GM12878 (cell line): ENCODE measurements at regions not wholly inside any gene's neighbourhood (a gene's known extent, or its start where the extent isn't known, plus 50 kb on each side); places are given as distances from the start of the nearest gene placed in this dataset.

ENCODE experiments used
- CBFB ChIP-seq: IDR thresholded peaks from 2 replicates; pipeline ENCODE4 v1.6.1; 2016; ENCODE audit warnings: antibody characterized with exemption, low read depth
- CREB1 ChIP-seq: IDR thresholded peaks from 2 replicates; pipeline ENCODE4 v1.6.1; 2012; ENCODE audit warnings: low read depth, mild to moderate bottlenecking, inconsistent platforms
- CTCF ChIP-seq, 3 experiments: IDR thresholded peaks in 2 of 3; conservative IDR thresholded peaks in 1 of 3; 2 replicates each; pipeline ENCODE4 v1.5.1; 2011; ENCODE audit warnings: low read depth in 3 of 3, low read length in 3 of 3, mild to moderate bottlenecking in 3 of 3, control low read depth in 2 of 3, moderate library complexity in 2 of 3, inconsistent platforms in 1 of 3, mixed read lengths in 1 of 3; ENCODE audit not compliant: control insufficient read depth in 2 of 3, insufficient read depth in 1 of 3; ENCODE audit errors: extremely low read depth in 1 of 3
- ELK1 ChIP-seq: IDR thresholded peaks from 2 replicates; pipeline ENCODE4 v1.6.1; 2012; ENCODE audit warnings: low read depth, low read length, improper control_type of control experiment
- EZH2 ChIP-seq: IDR thresholded peaks from 2 replicates; pipeline ENCODE4 v1.6.1; 2012; ENCODE audit warnings: low read depth, mild to moderate bottlenecking, control low read depth, inconsistent platforms, low read length, borderline replicate concordance; ENCODE audit not compliant: control insufficient read depth
- NFYB ChIP-seq: IDR thresholded peaks from 2 replicates; pipeline ENCODE4 v1.6.1; 2011; ENCODE audit warnings: low read depth, mild to moderate bottlenecking, low read length, improper control_type of control experiment, moderate library complexity; ENCODE audit not compliant: insufficient read depth
- PBX3 ChIP-seq: IDR thresholded peaks from 2 replicates; pipeline ENCODE4 v1.6.1; 2011; ENCODE audit warnings: mild to moderate bottlenecking, low read depth, low read length, moderate library complexity; ENCODE audit not compliant: insufficient replicate concordance
- RAD21 ChIP-seq: IDR thresholded peaks from 2 replicates; pipeline ENCODE4 v1.6.1; 2011; ENCODE audit warnings: mild to moderate bottlenecking, low read depth, low read length, moderate library complexity; ENCODE audit not compliant: insufficient read depth
- RELB ChIP-seq: fragments of 450-650 bp; IDR thresholded peaks from 2 replicates; pipeline ENCODE4 v1.6.1; 2017; ENCODE audit warnings: low read depth, mild to moderate bottlenecking, moderate library complexity
- SREBF2 ChIP-seq: IDR thresholded peaks from 2 replicates; pipeline ENCODE4 v1.6.1; 2012; ENCODE audit warnings: mild to moderate bottlenecking, low read length
- ZNF24 ChIP-seq: fragments of 450-650 bp; IDR thresholded peaks from 2 replicates; pipeline ENCODE4 v1.6.1; 2017; ENCODE audit warnings: antibody characterized with exemption, mild to moderate bottlenecking
- TF ChIP-seq, protein P1 (sequence below): fragments of 450-650 bp; IDR thresholded peaks from 2 replicates; pipeline ENCODE4 v1.6.1; 2017; ENCODE audit warnings: mild to moderate bottlenecking

DNA sequence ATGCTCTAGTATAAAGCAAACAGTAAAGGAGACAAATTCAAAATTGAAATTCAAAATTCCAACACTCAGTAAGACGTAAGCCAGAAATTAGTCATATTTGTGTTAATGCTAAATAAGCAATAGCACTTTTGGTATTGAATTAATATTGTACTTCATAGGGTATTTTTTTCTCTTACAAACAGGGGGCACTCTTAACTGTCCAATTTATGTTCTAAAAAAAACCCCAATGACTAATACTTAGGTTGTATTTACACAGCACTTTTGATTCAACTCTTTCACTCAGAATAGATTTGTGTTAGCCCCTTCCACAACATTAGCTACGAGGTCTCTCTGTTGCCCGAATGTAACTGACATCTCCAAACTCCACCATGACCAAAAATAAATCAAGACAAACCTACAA lies 284.9 kb upstream of the COBL start:
- no peak for TF ChIP-seq NFYB
- no peak for TF ChIP-seq SREBF2
- no peak for TF ChIP-seq CREB1
- no peak for TF ChIP-seq CTCF (IDR thresholded peaks at IDR 0.05 in 2 of 3, conservative IDR thresholded peaks at IDR 0.05 in 1 of 3; ENCODE audit: control insufficient read depth in 2 of 3, extremely low read depth in 1 of 3, insufficient read depth in 1 of 3, low read depth in 3 of 3, low read length in 3 of 3)
- TF ChIP-seq, protein P1, sequence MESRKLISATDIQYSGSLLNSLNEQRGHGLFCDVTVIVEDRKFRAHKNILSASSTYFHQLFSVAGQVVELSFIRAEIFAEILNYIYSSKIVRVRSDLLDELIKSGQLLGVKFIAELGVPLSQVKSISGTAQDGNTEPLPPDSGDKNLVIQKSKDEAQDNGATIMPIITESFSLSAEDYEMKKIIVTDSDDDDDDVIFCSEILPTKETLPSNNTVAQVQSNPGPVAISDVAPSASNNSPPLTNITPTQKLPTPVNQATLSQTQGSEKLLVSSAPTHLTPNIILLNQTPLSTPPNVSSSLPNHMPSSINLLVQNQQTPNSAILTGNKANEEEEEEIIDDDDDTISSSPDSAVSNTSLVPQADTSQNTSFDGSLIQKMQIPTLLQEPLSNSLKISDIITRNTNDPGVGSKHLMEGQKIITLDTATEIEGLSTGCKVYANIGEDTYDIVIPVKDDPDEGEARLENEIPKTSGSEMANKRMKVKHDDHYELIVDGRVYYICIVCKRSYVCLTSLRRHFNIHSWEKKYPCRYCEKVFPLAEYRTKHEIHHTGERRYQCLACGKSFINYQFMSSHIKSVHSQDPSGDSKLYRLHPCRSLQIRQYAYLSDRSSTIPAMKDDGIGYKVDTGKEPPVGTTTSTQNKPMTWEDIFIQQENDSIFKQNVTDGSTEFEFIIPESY: no peak
- TF ChIP-seq PBX3: no peak
- TF ChIP-seq ZNF24: no peak
- TF ChIP-seq CBFB: no peak
- no peak for TF ChIP-seq RAD21
- TF ChIP-seq RELB: no peak
- TF ChIP-seq EZH2: no peak
- TF ChIP-seq ELK1: no peak
